ENCODE measurements at regions not wholly inside any gene's neighbourhood (a gene's known extent, or its start where the extent isn't known, plus 50 kb on each side); places are given as distances from the start of the nearest gene placed in this dataset.
A peak's percentile ranks its signal among the peaks of the same experiment; 100 is the strongest.

- Histone ChIP-seq H3K4me1 (no peaks in the 10 kb centered on the region), H3K27ac (no peak overlapping the region), H3K27me3 (no peaks in the 10 kb centered on the region), H3K4me3 (no peak overlapping the region), H3K36me3 (no peaks in the 10 kb centered on the region), H3K9me3 (no peaks in the 10 kb centered on the region)
- WGBS, 2 donors = 82 to 88% methylated on average over 2 of the region's 2 CpGs
- no peak for DNase-seq
- ATAC-seq (ENCODE audit: low FRiP score in 2 of 2) = no peak
- TF ChIP-seq POLR2A (IDR thresholded peaks at IDR 0.05) (no peak), POLR2AphosphoS5 (IDR thresholded peaks at IDR 0.05) (no peak), EP300 (IDR thresholded peaks at IDR 0.05) (no peak)
- TF ChIP-seq, protein P1, sequence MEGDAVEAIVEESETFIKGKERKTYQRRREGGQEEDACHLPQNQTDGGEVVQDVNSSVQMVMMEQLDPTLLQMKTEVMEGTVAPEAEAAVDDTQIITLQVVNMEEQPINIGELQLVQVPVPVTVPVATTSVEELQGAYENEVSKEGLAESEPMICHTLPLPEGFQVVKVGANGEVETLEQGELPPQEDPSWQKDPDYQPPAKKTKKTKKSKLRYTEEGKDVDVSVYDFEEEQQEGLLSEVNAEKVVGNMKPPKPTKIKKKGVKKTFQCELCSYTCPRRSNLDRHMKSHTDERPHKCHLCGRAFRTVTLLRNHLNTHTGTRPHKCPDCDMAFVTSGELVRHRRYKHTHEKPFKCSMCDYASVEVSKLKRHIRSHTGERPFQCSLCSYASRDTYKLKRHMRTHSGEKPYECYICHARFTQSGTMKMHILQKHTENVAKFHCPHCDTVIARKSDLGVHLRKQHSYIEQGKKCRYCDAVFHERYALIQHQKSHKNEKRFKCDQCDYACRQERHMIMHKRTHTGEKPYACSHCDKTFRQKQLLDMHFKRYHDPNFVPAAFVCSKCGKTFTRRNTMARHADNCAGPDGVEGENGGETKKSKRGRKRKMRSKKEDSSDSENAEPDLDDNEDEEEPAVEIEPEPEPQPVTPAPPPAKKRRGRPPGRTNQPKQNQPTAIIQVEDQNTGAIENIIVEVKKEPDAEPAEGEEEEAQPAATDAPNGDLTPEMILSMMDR (IDR thresholded peaks at IDR 0.05) = no peak
Measured at GRCh38 chr4:136371231-136371630, 1161.1 kb downstream of the PCDH18 start.

GRCh38 chr4:136369073-136369472 lies 1163.2 kb downstream of the PCDH18 start:
- 50 to 66% methylated on average over 2 of the region's 2 CpGs for WGBS, 2 donors
- Histone ChIP-seq H3K27ac (no peak overlapping the region), H3K36me3 (no peaks in the 10 kb centered on the region), H3K9me3 (no peaks in the 10 kb centered on the region), H3K27me3 (no peaks in the 10 kb centered on the region), H3K4me1 (no peaks in the 10 kb centered on the region), H3K4me3 (no peak overlapping the region)
- no peak for DNase-seq
- TF ChIP-seq POLR2A (IDR thresholded peaks at IDR 0.05) (no peak), EP300 (IDR thresholded peaks at IDR 0.05) (no peak), POLR2AphosphoS5 (IDR thresholded peaks at IDR 0.05) (no peak)
- TF ChIP-seq, protein P1 (IDR thresholded peaks at IDR 0.05) = no peak
- no peak for ATAC-seq (ENCODE audit: low FRiP score in 2 of 2)

DNA sequence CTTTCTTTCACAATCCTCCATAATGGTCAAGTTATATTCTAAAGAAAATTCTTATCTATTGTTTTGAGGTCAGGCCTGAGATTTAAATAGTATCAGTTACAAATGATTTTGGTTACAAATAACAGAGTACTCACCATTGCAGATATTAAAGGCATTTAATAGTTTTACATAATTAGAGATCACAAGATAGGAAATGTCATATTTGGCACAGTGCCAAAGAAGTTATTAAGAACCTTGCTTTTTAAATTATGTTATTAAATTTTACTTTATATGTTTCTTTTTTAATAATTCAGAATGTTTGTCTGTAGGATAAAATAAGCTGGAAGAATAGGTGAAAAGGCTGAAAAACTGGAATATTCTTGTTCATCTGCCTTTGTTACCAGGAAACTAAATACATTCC lies 1174.7 kb downstream of the PCDH18 start:
- H3K4me1 ChIP-seq = no peaks in the 10 kb centered on the region
- no peak overlapping the region for H3K27ac ChIP-seq
- no peak overlapping the region for H3K4me3 ChIP-seq
- ATAC-seq (ENCODE audit: low FRiP score in 2 of 2) (no peak), DNase-seq (no peak)
- H3K36me3 ChIP-seq = no peaks in the 10 kb centered on the region
- H3K27me3 ChIP-seq = no peaks in the 10 kb centered on the region
- TF ChIP-seq POLR2AphosphoS5 (IDR thresholded peaks at IDR 0.05) (no peak), POLR2A (IDR thresholded peaks at IDR 0.05) (no peak)
- no peaks in the 10 kb centered on the region for H3K9me3 ChIP-seq

- DNase-seq (peak in 1 of 2 donors; percentile 67), ATAC-seq (ENCODE audit: low FRiP score in 2 of 2) (no peak)
- no peaks in the 10 kb centered on the region for H3K27me3 ChIP-seq
- H3K9me3 ChIP-seq = no peaks in the 10 kb centered on the region
- H3K4me1 ChIP-seq = no peaks in the 10 kb centered on the region
- WGBS, 2 donors = 96 to 97% methylated on average over 24 of the region's 24 CpGs
- H3K36me3 ChIP-seq = no peaks in the 10 kb centered on the region
- no peak overlapping the region for H3K4me3 ChIP-seq
- TF ChIP-seq POLR2AphosphoS5 (IDR thresholded peaks at IDR 0.05) (no peak), POLR2A (IDR thresholded peaks at IDR 0.05) (no peak), EP300 (IDR thresholded peaks at IDR 0.05) (no peak)
- TF ChIP-seq, protein P1 (IDR thresholded peaks at IDR 0.05) = no peak
- H3K27ac ChIP-seq = no peak overlapping the region
Measured at GRCh38 chr4:136355970-136356369, 1176.3 kb downstream of the PCDH18 start.

DNA sequence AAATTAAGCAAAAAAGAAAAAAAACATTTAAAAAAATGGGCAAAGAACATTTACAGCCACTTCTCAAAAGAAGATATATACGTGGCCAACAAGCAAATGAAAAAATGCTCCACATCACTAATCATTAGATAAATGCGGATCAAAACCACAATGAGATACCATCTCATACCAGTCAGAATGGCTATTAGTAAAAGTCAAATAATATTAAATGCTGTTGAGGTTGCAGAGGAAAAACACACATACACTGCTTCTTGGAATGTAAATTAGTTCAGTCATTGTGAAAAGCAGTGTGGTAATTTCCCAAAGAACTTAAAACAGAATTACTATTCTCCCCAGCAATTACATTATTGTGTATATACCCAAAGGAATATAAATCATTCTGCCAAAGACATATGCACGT lies 1189.0 kb downstream of the PCDH18 start:
- Histone ChIP-seq H3K4me3 (no peak overlapping the region), H3K27me3 (no peaks in the 10 kb centered on the region), H3K4me1 (no peaks in the 10 kb centered on the region), H3K9me3 (no peaks in the 10 kb centered on the region), H3K36me3 (no peaks in the 10 kb centered on the region), H3K27ac (no peak overlapping the region)
- TF ChIP-seq, protein P1 (IDR thresholded peaks at IDR 0.05) = no peak
- TF ChIP-seq EP300 (IDR thresholded peaks at IDR 0.05) (no peak), POLR2A (IDR thresholded peaks at IDR 0.05) (no peak), POLR2AphosphoS5 (IDR thresholded peaks at IDR 0.05) (no peak)
- ATAC-seq (ENCODE audit: low FRiP score in 2 of 2) (no peak), DNase-seq (no peak)
- 89 to 91% methylated on average over 3 of the region's 3 CpGs for WGBS, 2 donors
